IMR-90 (cell line): ENCODE measurements at regions not wholly inside any gene's neighbourhood (a gene's known extent, or its start where the extent isn't known, plus 50 kb on each side); places are given as distances from the start of the nearest gene placed in this dataset.

Experiments
- ATAC-seq: fragments of 200-7000 bp; cut with Tn5 transposase; 2 replicates; pipeline ENCODE4 v1.9.1; 2020; ENCODE audit warnings: low read depth, mild to moderate bottlenecking, moderate library complexity
- BruUV-seq: library from RNA; stranded (reverse); fragments of 400-500 nt; replicated peaks from 2 replicates; lab custom pipeline; 2021; lab: Mats Ljungman, UMichigan
- CTCF ChIA-PET: fragments of 300-600 bp; formaldehyde crosslinking; extraction: SDS; loops from one replicate; lab custom pipeline; 2021; ENCODE audit warnings: antibody characterized with exemption; lab: Yijun Ruan, JAX
- POLR2A ChIA-PET: fragments of 300-600 bp; sonication (Branson Sonifier 250); formaldehyde crosslinking; loops from one replicate; lab custom pipeline; 2022; ENCODE audit warnings: antibody characterized with exemption; ENCODE audit not compliant: unreplicated experiment; lab: Charles Lee
- DNase-seq: peaks from one replicate; pipeline ENCODE4 v3.0.0; 2013
- H2AFZ ChIP-seq: replicated peaks from 2 replicates; pipeline ENCODE3; 2013; ENCODE audit warnings: low read length, mild to moderate bottlenecking; ENCODE audit not compliant: poor library complexity
- H2AK5ac ChIP-seq: 2 replicates; pipeline ENCODE4 v1.6.1; 2013; ENCODE audit warnings: low read depth, low read length, inconsistent platforms
- H2AK9ac ChIP-seq: replicated peaks from 2 replicates; pipeline ENCODE3; 2013; ENCODE audit warnings: mild to moderate bottlenecking, low read depth, low read length, moderate library complexity; ENCODE audit not compliant: poor library complexity
- H2BK120ac ChIP-seq: 2 replicates; pipeline ENCODE4 v1.6.1; 2013; ENCODE audit warnings: low read depth, low read length, inconsistent platforms
- H2BK15ac ChIP-seq: 3 replicates; pipeline ENCODE4 v1.6.1; 2013; ENCODE audit warnings: low read depth, low read length, inconsistent platforms
- H2BK20ac ChIP-seq: 2 replicates; pipeline ENCODE4 v1.6.1; 2013; ENCODE audit warnings: low read depth, mild to moderate bottlenecking, inconsistent platforms, low read length, moderate library complexity
- H2BK5ac ChIP-seq: 2 replicates; pipeline ENCODE4 v1.6.1; 2013; ENCODE audit warnings: mild to moderate bottlenecking, low read depth, low read length, inconsistent platforms; ENCODE audit not compliant: poor library complexity, severe bottlenecking
- H3K14ac ChIP-seq: replicated peaks from 2 replicates; pipeline ENCODE4 v1.6.1; 2013; ENCODE audit warnings: low read depth, low read length, inconsistent platforms
- H3K18ac ChIP-seq: 2 replicates; pipeline ENCODE4 v1.6.1; 2013; ENCODE audit warnings: low read depth, low read length, control low read depth
- H3K23ac ChIP-seq: 2 replicates; pipeline ENCODE4 v1.6.1; 2013; ENCODE audit warnings: low read depth, low read length, inconsistent platforms
- H3K27ac ChIP-seq: 2 replicates; pipeline ENCODE4 v1.5.1; 2013; ENCODE audit warnings: mild to moderate bottlenecking, control low read depth, low read length; ENCODE audit not compliant: insufficient read depth
- H3K27me3 ChIP-seq: 2 replicates; pipeline ENCODE4 v1.6.1; 2013; ENCODE audit warnings: low read length; ENCODE audit not compliant: control insufficient read depth, insufficient read depth
- H3K36me3 ChIP-seq: 2 replicates; pipeline ENCODE4 v1.6.1; 2013; ENCODE audit warnings: low read length, mixed read lengths; ENCODE audit not compliant: control insufficient read depth, insufficient read depth
- H3K4ac ChIP-seq: 2 replicates; pipeline ENCODE4 v1.6.1; 2013; ENCODE audit warnings: low read depth, low read length, inconsistent platforms
- H3K4me1 ChIP-seq: 2 replicates; pipeline ENCODE4 v1.6.1; 2013; ENCODE audit warnings: low read length, mixed read lengths; ENCODE audit not compliant: control insufficient read depth, insufficient read depth
- H3K4me2 ChIP-seq: 2 replicates; pipeline ENCODE4 v1.6.1; 2013; ENCODE audit warnings: low read depth, mild to moderate bottlenecking, control low read depth, low read length, moderate library complexity
- H3K4me3 ChIP-seq: 2 replicates; pipeline ENCODE4 v1.5.1; 2013; ENCODE audit warnings: low read depth, mild to moderate bottlenecking, control low read depth, low read length, moderate library complexity; ENCODE audit not compliant: insufficient read depth
- H3K56ac ChIP-seq: 2 replicates; pipeline ENCODE4 v1.6.1; 2013; ENCODE audit warnings: low read length, inconsistent platforms; ENCODE audit not compliant: insufficient read depth; ENCODE audit errors: extremely low read depth
- H3K79me1 ChIP-seq, 2 experiments: 2 replicates each; pipeline ENCODE4 v1.6.1; 2013; ENCODE audit warnings: low read length in 2 of 2, inconsistent platforms in 1 of 2, low read depth in 1 of 2
- H3K9ac ChIP-seq: 2 replicates; pipeline ENCODE4 v1.6.1; 2013; ENCODE audit warnings: low read depth, low read length, control low read depth
- H3K9me1 ChIP-seq: 2 replicates; pipeline ENCODE4 v1.6.1; 2013; ENCODE audit warnings: low read length, inconsistent platforms; ENCODE audit not compliant: insufficient read depth
- H3K9me3 ChIP-seq: 2 replicates; pipeline ENCODE4 v1.6.1; 2013; ENCODE audit warnings: low read length; ENCODE audit not compliant: control insufficient read depth, insufficient read depth
- H4K20me1 ChIP-seq: 2 replicates; pipeline ENCODE4 v1.6.1; 2013; ENCODE audit warnings: low read length, inconsistent platforms; ENCODE audit not compliant: insufficient read depth
- H4K5ac ChIP-seq: 2 replicates; pipeline ENCODE4 v1.6.1; 2013; ENCODE audit warnings: mild to moderate bottlenecking, low read depth, low read length, control low read depth
- H4K8ac ChIP-seq, 2 experiments: 2 replicates each; pipeline ENCODE4 v1.6.1; 2013; ENCODE audit warnings: low read depth in 2 of 2, low read length in 2 of 2, control low read depth in 1 of 2, inconsistent platforms in 1 of 2
- H4K91ac ChIP-seq: 2 replicates; pipeline ENCODE4 v1.6.1; 2013; ENCODE audit warnings: low read depth, low read length, inconsistent platforms; ENCODE audit not compliant: insufficient read depth
- USF2 ChIP-seq: fragments of 150-350 bp; IDR thresholded peaks from 2 replicates; pipeline ENCODE4 v1.6.1; 2017; ENCODE audit warnings: mild to moderate bottlenecking, antibody characterized with exemption, low read length, low read depth
- WGBS, 2 experiments: methylation state at CpG; one replicate each; pipeline versions ENCODE4 v1.1.5 to v1.1.7; 2013; ENCODE audit warnings: missing lambda C conversion rate in 2 of 2; ENCODE audit not compliant: insufficient read length in 1 of 2; ENCODE audit errors: extremely low coverage in 2 of 2; 5-methylcytosine and 5-hydroxymethylcytosine counted together
- dilution Hi-C: fragments of 300-500 bp; cut with HindIII; formaldehyde crosslinking; loops from one replicate; pipeline ENCODE4 v1.14.3; 2018; ENCODE audit warnings: low sequenced_read_pairs; ENCODE audit not compliant: unreplicated experiment
- in situ Hi-C: fragments of 300-500 bp; cut with MboI; formaldehyde crosslinking; loops from 3 replicates; pipeline ENCODE4 v1.14.3; 2019; ENCODE audit warnings: low sequenced_read_pairs, inconsistent platforms, mixed read lengths
- intact Hi-C: fragments of 100-400 bp; cut with micrococcal nuclease; formaldehyde crosslinking; loops from 2 replicates; pipeline ENCODE4 v1.10.0; 2022

GRCh38 chr2:19461504-19462255 lies 103.3 kb upstream of the OSR1 start:
- DNase-seq (no peak), ATAC-seq (no peak)
- intact Hi-C loops = no loop called here
- Histone ChIP-seq H3K18ac (no peak overlapping the region), H2BK120ac (no peak overlapping the region), H4K91ac (no peak overlapping the region), H3K4me1 (no peaks in the 10 kb centered on the region), H3K23ac (no peak overlapping the region), H3K9ac (no peak overlapping the region), H3K27ac (no peak overlapping the region), H2BK15ac (no peak overlapping the region), H2AK5ac (no peak overlapping the region), H3K4me2 (no peak overlapping the region), H3K36me3 (no peaks in the 10 kb centered on the region), H3K79me1 (no peaks in the 10 kb centered on the region), H3K14ac (no peak overlapping the region), H3K4me3 (no peak overlapping the region), H4K8ac (no peak overlapping the region), H4K20me1 (no peaks in the 10 kb centered on the region), H3K27me3 (peaks cover 9% of the 10 kb centered on the region), H2AK9ac (no peak overlapping the region), H2BK5ac (no peak overlapping the region), H2AFZ (no peak overlapping the region), H3K9me3 (peaks cover 4% of the 10 kb centered on the region; the same call in 1 of the 2 replicates), H3K56ac (no peak overlapping the region), H3K9me1 (no peaks in the 10 kb centered on the region), H4K5ac (no peak overlapping the region), H2BK20ac (no peak overlapping the region), H3K4ac (no peak overlapping the region)
- TF ChIP-seq USF2 = no peak
- in situ Hi-C loops = no loop called here
- POLR2A ChIA-PET = no interaction called here
- CTCF ChIA-PET = no interaction called here
- dilution Hi-C loops = no loop called here
- no CpG with 5 or more reads among the region's 5 CpGs for WGBS, 2 experiments
- BruUV-seq = no TSS peak
